ENCODE measurements at regions not wholly inside any gene's neighbourhood (a gene's known extent, or its start where the extent isn't known, plus 50 kb on each side); places are given as distances from the start of the nearest gene placed in this dataset.

DNA sequence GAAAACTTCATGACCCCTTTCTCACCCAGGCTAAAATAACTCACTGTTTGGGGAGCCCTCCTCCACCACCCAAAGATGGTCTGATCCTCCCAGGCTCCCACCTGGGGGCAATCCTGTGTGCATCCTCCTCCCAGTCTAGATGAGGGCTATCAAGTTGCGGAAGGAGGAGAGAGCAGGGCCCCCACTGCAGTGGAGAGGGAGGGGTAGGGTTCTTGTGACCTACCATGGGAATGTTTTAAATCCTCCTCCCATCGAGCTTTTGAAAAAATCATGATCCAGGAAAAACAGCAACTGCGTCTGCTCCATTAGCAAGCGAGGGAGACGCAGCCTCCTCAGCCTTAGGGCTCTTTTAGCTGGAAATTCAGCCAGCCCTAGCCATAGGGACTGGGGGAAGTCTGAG is 80.0 kb downstream of the NAV1 start:
- TF ChIP-seq, protein P1, sequence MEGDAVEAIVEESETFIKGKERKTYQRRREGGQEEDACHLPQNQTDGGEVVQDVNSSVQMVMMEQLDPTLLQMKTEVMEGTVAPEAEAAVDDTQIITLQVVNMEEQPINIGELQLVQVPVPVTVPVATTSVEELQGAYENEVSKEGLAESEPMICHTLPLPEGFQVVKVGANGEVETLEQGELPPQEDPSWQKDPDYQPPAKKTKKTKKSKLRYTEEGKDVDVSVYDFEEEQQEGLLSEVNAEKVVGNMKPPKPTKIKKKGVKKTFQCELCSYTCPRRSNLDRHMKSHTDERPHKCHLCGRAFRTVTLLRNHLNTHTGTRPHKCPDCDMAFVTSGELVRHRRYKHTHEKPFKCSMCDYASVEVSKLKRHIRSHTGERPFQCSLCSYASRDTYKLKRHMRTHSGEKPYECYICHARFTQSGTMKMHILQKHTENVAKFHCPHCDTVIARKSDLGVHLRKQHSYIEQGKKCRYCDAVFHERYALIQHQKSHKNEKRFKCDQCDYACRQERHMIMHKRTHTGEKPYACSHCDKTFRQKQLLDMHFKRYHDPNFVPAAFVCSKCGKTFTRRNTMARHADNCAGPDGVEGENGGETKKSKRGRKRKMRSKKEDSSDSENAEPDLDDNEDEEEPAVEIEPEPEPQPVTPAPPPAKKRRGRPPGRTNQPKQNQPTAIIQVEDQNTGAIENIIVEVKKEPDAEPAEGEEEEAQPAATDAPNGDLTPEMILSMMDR (conservative IDR thresholded peaks at IDR 0.05), result no peak
- no peak for TF ChIP-seq EZH2 (IDR thresholded peaks at IDR 0.05; ENCODE audit: low read depth)
